SH-SY5Y (cell line): ENCODE measurements at regions not wholly inside any gene's neighbourhood (a gene's known extent, or its start where the extent isn't known, plus 50 kb on each side); places are given as distances from the start of the nearest gene placed in this dataset.

Source experiments
- GATA2 ChIP-seq: IDR thresholded peaks from 2 replicates; pipeline ENCODE4 v1.6.1; 2011; ENCODE audit warnings: mild to moderate bottlenecking, low read depth, low read length
- GATA3 ChIP-seq: IDR thresholded peaks from 2 replicates; pipeline ENCODE4 v1.6.1; 2011; ENCODE audit warnings: low read depth, mild to moderate bottlenecking, low read length, moderate library complexity

GRCh38 chr6:109912118-109912517 lies 66.0 kb upstream of the GPR6 start:
- TF ChIP-seq GATA2: no peak
- TF ChIP-seq GATA3: no peak
